Endothelial cell of hepatic sinusoid (primary cell): ENCODE measurements at regions not wholly inside any gene's neighbourhood (a gene's known extent, or its start where the extent isn't known, plus 50 kb on each side); places are given as distances from the start of the nearest gene placed in this dataset.
"Not testable (repeated sequence)": the region's sequence is repeated elsewhere in the genome, so short reads cannot be mapped to it uniquely, and the experiment has no call there.

Source experiments
- in situ Hi-C: cut with HindIII; loops from 2 replicates; pipeline ENCODE4 v1.10.0; 2017; ENCODE audit warnings: low sequenced_read_pairs

DNA sequence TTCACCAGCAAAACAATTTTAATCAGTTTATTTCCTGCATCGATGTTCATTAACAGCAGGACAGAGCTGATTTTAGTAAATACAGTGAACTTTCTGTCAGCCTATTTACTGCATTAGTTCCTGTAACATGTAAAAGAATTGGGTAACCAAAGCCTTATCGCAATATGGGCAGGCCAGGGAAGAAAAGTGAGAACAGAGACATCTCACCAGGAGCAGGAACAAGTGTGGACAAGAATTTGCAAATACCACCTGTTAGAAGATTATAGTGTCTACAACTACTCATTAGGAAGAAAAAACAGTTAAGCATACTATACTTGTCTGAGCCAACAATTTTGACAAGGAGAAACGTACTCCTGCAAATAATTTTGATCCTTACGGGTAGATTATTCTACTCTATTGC, 1293.9 kb downstream of the PLA2G4A start:
- in situ Hi-C loops = no loop called here

DNA sequence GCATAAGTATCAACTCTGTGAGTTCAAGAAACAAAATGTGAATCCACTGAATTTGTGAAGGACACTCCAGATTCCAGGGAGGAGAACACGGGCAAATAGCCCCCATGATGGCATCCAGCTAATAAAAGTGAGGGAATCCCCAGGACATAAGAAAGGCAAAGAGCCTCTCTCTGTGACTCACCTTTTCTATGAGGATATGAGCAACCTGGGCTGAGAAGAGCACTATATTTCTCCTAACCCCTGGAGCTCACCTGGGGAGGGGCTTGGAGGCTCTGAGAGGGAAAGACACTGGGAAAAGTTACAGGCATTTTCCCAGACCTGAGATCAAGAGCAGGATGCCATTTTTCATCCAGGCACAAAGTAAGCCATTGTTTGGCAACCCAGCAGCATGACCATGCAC, 1298.8 kb downstream of the PLA2G4A start:
- in situ Hi-C loops = no loop called here

DNA sequence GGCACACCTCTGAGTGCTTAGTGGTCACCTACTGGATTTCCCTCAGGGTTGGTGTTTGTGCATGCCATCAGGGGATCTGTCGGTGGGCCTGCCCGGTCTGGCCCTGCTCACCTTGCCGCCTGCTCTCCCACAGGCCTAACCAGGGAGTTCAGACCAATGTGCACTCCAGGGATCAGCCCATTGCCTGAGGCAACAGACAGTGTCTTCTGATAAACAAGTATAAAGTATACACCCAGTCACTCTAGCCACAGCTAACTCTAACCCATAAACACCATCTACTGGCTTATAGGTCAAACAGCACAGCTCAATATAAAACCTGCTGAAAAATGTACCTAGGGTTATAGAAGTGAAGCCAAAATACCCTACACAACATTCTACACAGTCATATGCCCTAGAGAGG, 1300.0 kb downstream of the PLA2G4A start:
- in situ Hi-C loops = no loop called here

DNA sequence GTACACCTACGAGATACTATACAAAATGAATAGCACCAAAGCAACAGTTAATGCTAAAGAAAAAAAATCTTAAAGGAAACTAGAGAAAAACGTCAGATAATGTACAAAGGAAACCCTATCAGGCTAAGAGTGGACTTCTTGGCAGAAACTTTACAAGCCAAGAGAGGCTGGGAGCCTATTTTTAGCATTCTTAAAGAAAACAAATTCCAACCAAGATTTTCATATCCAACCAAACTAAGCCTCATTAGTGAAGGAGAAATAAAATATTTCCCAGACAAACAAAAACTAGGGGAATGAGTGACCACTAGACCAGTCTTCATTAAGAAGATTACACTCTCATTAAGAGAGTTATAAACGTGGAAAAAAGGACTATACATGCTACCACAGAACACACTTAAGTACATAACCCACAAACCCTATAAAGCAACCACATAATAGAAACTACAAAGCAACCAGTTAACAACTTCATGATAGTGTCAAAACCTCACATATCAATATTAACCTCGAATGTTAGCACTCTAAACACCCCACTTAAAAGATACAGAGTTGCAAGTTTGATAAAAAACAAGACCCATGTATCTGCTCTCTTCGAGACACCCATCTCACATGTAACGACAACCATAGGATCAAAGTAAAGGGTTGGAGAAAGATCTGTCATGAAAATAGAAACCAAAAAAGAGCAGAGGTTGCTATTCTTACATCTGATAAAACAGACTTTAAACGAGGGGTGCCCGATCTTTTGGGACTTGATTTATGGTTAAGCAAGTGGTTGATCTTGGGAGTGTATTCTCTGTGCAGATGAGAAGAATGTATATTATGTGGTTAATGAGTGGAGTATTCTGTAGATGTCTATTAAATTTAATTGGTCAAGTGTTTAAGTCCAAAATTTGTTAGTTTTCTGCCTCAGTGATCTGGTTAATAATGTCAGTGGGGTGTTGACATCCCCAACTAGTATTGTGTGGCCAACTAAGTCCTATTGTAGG, 1301.4 kb downstream of the PLA2G4A start:
- in situ Hi-C loops = no loop called here

DNA sequence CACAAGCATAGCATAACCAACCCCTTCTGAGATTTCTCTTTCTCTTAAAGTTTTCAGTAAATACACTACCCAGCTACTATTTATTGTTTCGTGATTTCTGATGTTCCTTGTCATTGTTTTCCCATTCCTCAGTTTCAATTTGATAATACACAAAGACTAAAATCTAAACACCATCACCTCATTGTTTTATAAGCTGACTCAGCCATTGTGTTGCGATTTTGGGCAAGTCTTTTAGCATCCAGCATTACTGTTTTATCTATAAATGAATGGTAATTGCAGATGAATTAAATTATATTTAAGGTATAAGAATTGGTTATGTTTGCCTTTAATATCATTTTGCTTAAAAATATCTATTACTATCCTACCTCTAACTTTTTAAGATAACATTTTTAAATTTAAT, 1308.5 kb downstream of the PLA2G4A start:
- in situ Hi-C loops = no loop called here

DNA sequence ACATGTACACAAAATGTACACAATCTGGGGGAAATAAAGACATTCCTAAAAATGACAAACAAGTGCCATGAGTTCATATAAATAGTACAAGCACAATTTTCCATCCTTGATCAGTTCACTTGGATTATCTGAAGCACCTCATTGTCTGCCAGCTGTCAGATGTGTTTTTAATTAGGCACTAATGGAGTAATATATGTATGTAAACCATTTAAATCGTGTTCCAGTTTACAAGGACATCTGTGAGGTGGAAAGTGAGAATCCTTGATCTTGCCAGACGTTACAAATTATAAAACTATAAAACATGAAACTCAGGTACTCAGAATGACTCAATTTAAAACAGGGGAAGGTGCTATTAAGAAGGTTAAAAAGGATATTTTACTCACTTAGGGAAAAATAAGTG, 1312.2 kb downstream of the PLA2G4A start:
- in situ Hi-C loops = no loop called here

DNA sequence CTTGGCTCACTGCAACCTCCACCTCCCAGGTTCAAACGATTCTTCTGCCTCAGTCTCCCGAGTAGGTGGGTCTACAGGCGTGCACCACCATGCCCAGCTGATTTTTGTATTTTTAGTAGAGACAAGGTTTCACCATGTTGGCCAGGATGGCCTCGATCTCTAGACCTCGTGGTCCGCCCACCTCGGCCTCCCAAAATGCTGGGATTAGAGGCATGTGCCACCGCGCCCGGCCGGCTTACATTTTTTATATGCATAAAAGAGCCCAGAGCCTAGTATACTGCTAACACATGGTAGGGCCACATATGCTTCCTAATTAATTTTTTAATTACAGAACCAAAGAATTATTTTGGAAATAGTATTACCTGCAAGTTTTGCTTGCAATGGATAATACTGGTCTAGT, 1325.4 kb downstream of the PLA2G4A start:
- in situ Hi-C loops = no loop called here

DNA sequence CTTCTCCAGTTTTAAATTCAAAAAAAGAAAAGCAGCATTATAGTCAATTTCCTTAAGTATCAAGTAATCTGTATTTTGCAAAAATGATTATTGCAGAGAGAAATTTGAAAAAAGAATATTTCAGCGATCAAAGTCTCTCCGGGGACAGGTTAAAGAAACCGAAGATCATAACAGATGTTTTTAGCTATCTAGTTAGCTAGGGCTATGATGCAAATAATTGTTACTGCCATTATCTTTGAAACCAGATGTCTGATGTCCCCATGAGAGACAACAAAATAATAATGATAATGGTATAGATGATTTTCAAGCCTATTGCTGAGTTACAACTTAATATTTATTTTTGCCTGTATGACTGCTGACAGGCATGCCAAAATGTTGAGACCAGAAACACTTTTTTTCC, 1326.0 kb downstream of the PLA2G4A start:
- in situ Hi-C loops = no loop called here

DNA sequence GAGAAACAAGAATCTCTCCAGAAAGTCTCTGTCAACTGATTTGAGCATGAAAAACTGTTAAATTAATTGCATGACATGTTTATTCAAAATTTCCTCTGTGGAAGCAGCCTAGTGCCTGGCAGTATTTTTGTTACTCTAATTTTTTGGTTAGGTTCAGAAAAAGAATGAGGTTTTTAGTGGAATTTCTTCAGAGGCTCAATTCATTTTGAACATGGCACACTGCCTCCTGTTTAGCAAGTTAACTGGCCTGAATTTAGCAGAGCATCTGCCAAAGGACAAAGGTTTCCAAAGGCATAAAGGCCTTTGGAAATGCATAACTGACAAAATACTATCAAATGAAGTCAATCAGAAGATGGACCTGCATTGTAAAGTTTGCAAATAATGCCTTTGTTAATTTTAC, 1326.5 kb downstream of the PLA2G4A start:
- in situ Hi-C loops = no loop called here

DNA sequence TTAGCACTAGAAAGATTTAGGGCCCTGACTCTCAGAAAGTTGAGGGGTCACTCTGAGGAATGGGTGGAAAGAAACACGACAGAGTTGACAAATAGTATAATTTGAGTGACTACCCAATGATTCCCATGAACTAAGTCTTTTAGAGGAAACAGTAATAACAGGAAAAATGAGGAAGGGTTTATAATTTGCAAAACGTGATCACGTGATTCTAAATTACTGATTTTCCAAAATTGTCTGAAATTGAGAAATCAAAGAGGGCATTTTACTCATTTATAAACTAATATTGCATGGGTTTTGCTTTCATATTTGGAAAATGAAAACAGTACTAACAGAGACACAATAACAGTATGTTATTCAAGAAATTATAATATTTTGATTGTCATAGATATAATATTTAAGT, 1335.7 kb downstream of the PLA2G4A start:
- in situ Hi-C loops = no loop called here

DNA sequence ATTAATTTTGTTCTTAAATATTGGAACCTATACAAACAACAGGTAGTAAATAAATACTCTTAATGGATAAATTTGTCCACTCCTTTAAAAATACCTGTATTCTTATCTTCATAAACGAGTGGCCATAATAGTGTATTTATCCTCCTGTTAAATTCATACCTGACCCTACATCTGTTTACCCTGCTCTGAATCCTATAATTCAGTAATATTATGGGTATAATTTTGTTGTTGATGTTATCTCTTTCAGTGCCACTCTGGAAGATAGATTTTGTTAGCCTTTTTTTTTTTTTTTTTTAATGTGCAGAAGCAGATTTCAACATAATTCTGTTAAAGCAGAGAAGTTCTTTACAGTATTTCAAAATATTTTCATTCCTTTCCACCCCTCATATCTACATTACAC, 1337.9 kb downstream of the PLA2G4A start:
- in situ Hi-C loops = no loop called here

DNA sequence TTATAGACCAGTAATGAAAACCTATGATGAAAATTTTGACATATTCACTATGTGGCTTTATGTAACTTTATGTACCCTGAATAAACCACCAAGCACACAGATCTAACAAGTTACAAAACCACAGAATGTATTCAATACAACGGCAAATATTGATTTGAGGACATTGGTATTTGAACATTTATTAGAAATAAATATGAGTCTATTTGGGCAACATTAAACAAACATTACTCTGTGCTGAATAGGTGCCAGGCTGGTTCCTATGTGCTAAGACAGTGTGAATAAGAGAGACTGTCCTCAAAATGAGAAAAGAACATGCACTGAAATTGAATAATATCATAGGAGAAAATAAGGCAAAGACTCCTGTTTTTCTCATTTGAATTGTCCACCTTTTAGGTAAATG, 1341.2 kb downstream of the PLA2G4A start:
- in situ Hi-C loops = no loop called here

DNA sequence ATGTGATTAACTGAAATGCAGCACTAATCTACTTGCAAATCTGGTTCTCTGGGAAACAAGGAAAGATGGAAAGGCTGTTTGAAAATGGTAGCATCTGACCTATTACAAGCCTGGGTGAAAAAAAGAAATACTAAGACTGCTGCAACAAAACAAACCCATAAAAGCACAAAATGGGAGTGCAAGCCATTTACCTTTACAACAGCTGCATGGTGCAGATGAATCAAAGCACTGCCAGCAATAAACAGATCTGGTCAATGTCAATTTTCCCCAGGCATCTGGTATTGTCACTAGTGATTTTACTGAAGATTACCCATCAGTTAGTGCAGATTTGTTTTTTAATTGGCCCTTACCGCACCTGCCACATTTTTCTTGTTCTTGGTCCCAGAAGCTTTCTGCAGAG, 1341.7 kb downstream of the PLA2G4A start:
- in situ Hi-C loops = no loop called here

DNA sequence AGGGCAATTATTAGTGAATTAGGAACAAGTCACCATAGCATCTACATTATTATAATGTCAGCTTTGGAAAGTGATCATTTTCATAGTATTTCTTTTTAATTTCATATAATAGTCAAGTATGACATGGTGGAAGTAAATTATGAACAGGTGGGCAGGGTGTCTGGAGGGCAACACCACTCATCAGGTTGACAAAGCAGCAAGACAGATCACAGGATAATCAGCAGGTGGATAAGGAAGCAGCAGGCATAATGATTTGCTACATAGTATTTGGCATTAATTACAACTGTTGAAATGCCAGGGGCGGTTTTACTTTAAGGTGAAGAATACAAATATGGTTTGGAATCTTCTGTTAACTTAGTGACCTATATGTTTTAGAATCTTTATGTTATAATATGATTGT, 1342.2 kb downstream of the PLA2G4A start:
- in situ Hi-C loops = no loop called here

DNA sequence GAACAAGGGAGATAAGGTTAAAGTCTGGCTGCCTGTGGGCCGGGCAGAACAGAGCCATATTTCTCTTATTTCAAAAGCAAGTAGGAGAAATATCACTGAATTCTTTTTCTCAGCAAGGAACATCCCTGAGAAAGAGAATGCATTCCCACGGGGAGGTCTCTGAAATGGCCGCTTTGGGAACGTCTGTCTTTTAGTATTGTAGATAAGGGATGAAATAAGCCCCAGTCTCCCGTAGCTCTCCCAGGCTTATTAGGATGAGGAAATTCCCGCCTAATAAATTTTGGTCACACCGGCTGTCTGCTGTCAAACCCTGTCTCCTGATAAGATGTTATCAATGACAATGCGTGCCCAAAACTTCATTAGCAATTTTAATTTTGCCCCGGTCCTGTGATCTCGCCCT, 1353.3 kb downstream of the PLA2G4A start:
- in situ Hi-C loops = not testable (repeated sequence)

DNA sequence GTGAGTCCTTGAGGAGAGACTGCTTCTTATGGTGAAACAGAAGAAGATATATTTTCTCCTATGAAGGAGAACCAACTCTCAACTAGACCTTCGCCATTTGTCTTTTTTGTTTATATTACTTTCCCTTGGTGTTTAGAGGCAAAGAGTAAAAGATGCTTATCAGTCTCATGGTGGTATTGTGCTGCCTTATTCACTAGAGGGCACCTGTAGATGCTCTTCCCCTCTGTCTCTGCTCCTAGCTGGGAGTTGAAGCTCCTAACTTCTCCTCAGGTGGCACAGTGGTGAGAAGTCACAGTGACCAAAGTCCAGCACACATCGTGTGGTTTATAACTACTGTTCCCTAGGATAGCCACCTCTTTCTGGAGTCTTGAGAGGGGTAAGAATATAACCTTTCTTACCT, 1359.6 kb downstream of the PLA2G4A start:
- in situ Hi-C loops = no loop called here

DNA sequence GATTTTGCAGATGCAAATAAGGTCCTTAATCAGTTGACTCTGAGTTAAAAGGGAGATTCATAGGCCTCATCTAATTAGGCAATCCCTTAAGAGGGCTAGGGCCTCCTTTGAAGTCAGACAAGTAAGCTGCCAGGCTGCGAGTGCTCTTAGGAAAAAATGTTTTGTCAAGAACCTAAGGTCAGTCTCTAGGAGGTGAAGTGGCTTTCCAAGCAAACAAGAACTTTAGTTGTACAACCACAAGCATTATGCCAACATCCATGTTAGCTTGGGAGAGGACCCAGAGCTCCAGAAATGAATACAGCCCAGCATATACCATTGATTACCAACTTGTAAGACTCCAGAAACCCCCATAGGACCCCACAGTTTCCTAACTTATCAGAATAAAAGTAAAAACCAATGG, 1366.2 kb downstream of the PLA2G4A start:
- in situ Hi-C loops = no loop called here

DNA sequence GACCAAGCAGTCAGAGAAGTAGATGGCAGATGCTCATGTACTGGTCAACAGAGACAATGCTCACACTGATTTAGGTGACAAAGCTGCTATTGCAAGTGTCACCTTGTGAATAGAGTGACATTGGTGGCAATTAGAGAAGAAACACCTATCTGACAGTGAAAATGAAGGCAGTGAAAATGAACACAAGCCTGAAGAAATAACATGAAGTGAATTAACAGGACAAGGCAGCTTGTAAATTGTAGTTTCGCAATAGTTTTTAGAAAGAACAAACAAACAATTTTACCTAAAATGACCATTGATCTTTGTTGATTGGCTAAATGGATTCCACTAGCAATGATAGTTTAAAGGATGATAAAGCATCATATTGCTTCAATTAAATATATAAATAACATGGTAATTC, 1389.5 kb downstream of the PLA2G4A start:
- in situ Hi-C loops = no loop called here

DNA sequence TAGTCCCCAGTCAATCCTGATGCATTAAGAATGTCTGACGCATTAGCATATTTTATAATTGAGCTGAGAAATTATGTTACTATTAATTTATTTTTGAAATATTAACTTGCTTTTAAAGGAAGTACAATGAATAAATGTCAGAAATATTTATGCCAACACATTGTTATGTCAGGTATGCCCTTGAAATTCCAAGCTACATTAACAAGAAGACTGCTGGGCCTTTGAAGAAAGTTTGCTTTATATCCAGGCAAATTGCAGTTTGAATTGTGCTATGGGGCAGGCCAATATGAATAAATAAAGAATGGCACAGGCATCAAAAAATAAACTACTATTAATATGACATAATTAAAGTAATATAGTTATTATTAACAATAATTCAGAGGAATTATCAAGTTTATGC, 1391.3 kb downstream of the PLA2G4A start:
- in situ Hi-C loops = no loop called here

DNA sequence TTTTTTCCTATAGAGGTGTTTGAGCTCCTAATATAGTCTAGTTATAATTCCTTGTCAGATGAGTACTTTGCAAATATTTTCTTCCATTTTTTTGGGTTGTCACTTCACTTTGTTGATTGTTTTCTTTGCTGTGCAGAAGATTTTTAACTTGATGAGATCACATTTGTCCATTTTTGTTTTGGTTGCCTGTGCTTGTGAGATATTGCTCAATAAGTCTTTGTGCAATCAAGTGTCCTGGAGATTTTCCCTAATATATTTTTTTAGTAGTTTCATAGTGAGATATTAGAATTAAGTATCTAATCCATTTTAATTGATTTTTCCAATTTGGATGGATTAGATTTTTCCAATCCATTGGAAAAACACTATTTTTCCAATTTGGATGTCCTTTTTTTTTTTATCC, 1395.5 kb downstream of the PLA2G4A start:
- in situ Hi-C loops = no loop called here

DNA sequence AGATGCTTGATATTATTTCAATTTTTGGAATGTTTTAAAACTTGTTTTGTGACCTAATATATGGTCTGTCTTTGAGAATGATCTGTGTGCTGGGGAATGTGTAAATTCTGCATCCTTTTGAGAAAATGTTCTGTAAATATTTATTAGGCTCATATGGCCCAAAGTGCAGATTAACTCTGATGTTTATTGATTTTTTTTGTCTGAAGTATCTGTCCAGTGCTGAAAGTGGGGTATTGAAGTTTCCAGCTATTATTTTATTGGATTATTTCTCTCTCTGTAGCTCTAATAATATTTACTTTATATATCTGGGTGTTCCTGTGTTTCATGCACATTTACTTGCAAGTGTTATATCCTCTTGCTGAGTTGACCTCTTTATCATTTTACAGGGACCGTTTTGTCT, 1397.2 kb downstream of the PLA2G4A start:
- in situ Hi-C loops = no loop called here

DNA sequence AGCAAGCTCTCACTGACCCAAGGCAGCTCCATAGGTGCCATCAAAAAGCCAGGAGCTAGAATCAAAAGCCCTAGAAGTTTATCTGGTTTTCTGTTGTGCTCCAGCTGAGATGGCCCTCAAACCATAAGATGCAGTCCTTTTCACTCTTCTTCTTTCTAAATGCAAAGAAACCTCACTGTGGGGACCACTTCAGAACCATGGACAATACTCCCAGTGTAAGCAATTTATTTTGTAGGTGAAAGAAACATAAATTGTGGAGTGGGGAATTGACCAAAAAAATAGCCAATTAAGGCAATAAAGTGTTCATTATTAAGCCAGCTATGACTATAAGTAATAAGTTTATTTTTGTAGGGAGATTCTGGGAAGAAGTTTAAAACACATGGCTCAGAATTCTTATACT, 1399.9 kb downstream of the PLA2G4A start:
- in situ Hi-C loops = no loop called here
